ENCODE measurements at regions not wholly inside any gene's neighbourhood (a gene's known extent, or its start where the extent isn't known, plus 50 kb on each side); places are given as distances from the start of the nearest gene placed in this dataset.
"Not testable (repeated sequence)": the region's sequence is repeated elsewhere in the genome, so short reads cannot be mapped to it uniquely, and the experiment has no call there.

- not testable (repeated sequence) for TF ChIP-seq ZFP30 (CRISPR knock-in tag; IDR thresholded peaks at IDR 0.05); ZFP3 (CRISPR knock-in tag; IDR thresholded peaks at IDR 0.05); GLIS3 (CRISPR knock-in tag; IDR thresholded peaks at IDR 0.05); ZNF8 (CRISPR knock-in tag; IDR thresholded peaks at IDR 0.05); TCF4 (CRISPR knock-in tag; IDR thresholded peaks at IDR 0.05; ENCODE audit: borderline replicate concordance)
- TF ChIP-seq, protein P1, sequence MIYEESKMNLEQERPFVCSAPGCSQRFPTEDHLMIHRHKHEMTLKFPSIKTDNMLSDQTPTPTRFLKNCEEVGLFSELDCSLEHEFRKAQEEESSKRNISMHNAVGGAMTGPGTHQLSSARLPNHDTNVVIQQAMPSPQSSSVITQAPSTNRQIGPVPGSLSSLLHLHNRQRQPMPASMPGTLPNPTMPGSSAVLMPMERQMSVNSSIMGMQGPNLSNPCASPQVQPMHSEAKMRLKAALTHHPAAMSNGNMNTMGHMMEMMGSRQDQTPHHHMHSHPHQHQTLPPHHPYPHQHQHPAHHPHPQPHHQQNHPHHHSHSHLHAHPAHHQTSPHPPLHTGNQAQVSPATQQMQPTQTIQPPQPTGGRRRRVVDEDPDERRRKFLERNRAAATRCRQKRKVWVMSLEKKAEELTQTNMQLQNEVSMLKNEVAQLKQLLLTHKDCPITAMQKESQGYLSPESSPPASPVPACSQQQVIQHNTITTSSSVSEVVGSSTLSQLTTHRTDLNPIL (CRISPR knock-in tag; IDR thresholded peaks at IDR 0.05; ENCODE audit: low read depth) = not testable (repeated sequence)
- TF ChIP-seq, protein P2, sequence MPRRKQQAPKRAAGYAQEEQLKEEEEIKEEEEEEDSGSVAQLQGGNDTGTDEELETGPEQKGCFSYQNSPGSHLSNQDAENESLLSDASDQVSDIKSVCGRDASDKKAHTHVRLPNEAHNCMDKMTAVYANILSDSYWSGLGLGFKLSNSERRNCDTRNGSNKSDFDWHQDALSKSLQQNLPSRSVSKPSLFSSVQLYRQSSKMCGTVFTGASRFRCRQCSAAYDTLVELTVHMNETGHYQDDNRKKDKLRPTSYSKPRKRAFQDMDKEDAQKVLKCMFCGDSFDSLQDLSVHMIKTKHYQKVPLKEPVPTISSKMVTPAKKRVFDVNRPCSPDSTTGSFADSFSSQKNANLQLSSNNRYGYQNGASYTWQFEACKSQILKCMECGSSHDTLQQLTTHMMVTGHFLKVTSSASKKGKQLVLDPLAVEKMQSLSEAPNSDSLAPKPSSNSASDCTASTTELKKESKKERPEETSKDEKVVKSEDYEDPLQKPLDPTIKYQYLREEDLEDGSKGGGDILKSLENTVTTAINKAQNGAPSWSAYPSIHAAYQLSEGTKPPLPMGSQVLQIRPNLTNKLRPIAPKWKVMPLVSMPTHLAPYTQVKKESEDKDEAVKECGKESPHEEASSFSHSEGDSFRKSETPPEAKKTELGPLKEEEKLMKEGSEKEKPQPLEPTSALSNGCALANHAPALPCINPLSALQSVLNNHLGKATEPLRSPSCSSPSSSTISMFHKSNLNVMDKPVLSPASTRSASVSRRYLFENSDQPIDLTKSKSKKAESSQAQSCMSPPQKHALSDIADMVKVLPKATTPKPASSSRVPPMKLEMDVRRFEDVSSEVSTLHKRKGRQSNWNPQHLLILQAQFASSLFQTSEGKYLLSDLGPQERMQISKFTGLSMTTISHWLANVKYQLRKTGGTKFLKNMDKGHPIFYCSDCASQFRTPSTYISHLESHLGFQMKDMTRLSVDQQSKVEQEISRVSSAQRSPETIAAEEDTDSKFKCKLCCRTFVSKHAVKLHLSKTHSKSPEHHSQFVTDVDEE (CRISPR knock-in tag; IDR thresholded peaks at IDR 0.05) = not testable (repeated sequence)
These were observed 141.7 kb upstream of the NFIA start for GRCh38 chr1:60940685-60941084.
